IMR-90 (cell line): ENCODE measurements at regions not wholly inside any gene's neighbourhood (a gene's known extent, or its start where the extent isn't known, plus 50 kb on each side); places are given as distances from the start of the nearest gene placed in this dataset.
"Not testable (repeated sequence)": the region's sequence is repeated elsewhere in the genome, so short reads cannot be mapped to it uniquely, and the experiment has no call there.

Experiments used
- ATAC-seq: fragments of 200-7000 bp; cut with Tn5 transposase; 2 replicates; pipeline ENCODE4 v1.9.1; 2020; ENCODE audit warnings: low read depth, mild to moderate bottlenecking, moderate library complexity
- BruUV-seq: library from RNA; stranded (reverse); fragments of 400-500 nt; replicated peaks from 2 replicates; lab custom pipeline; 2021; lab: Mats Ljungman, UMichigan
- CTCF ChIA-PET: fragments of 300-600 bp; formaldehyde crosslinking; extraction: SDS; loops from one replicate; lab custom pipeline; 2021; ENCODE audit warnings: antibody characterized with exemption; lab: Yijun Ruan, JAX
- POLR2A ChIA-PET: fragments of 300-600 bp; sonication (Branson Sonifier 250); formaldehyde crosslinking; loops from one replicate; lab custom pipeline; 2022; ENCODE audit warnings: antibody characterized with exemption; ENCODE audit not compliant: unreplicated experiment; lab: Charles Lee
- DNase-seq: peaks from one replicate; pipeline ENCODE4 v3.0.0; 2013
- H2AFZ ChIP-seq: replicated peaks from 2 replicates; pipeline ENCODE3; 2013; ENCODE audit warnings: low read length, mild to moderate bottlenecking; ENCODE audit not compliant: poor library complexity
- H2AK5ac ChIP-seq: 2 replicates; pipeline ENCODE4 v1.6.1; 2013; ENCODE audit warnings: low read depth, low read length, inconsistent platforms
- H2AK9ac ChIP-seq: replicated peaks from 2 replicates; pipeline ENCODE3; 2013; ENCODE audit warnings: mild to moderate bottlenecking, low read depth, low read length, moderate library complexity; ENCODE audit not compliant: poor library complexity
- H2BK120ac ChIP-seq: 2 replicates; pipeline ENCODE4 v1.6.1; 2013; ENCODE audit warnings: low read depth, low read length, inconsistent platforms
- H2BK15ac ChIP-seq: 3 replicates; pipeline ENCODE4 v1.6.1; 2013; ENCODE audit warnings: low read depth, low read length, inconsistent platforms
- H2BK20ac ChIP-seq: 2 replicates; pipeline ENCODE4 v1.6.1; 2013; ENCODE audit warnings: low read depth, mild to moderate bottlenecking, inconsistent platforms, low read length, moderate library complexity
- H2BK5ac ChIP-seq: 2 replicates; pipeline ENCODE4 v1.6.1; 2013; ENCODE audit warnings: mild to moderate bottlenecking, low read depth, low read length, inconsistent platforms; ENCODE audit not compliant: poor library complexity, severe bottlenecking
- H3K14ac ChIP-seq: replicated peaks from 2 replicates; pipeline ENCODE4 v1.6.1; 2013; ENCODE audit warnings: low read depth, low read length, inconsistent platforms
- H3K18ac ChIP-seq: 2 replicates; pipeline ENCODE4 v1.6.1; 2013; ENCODE audit warnings: low read depth, low read length, control low read depth
- H3K23ac ChIP-seq: 2 replicates; pipeline ENCODE4 v1.6.1; 2013; ENCODE audit warnings: low read depth, low read length, inconsistent platforms
- H3K27ac ChIP-seq: 2 replicates; pipeline ENCODE4 v1.5.1; 2013; ENCODE audit warnings: mild to moderate bottlenecking, control low read depth, low read length; ENCODE audit not compliant: insufficient read depth
- H3K27me3 ChIP-seq: 2 replicates; pipeline ENCODE4 v1.6.1; 2013; ENCODE audit warnings: low read length; ENCODE audit not compliant: control insufficient read depth, insufficient read depth
- H3K36me3 ChIP-seq: 2 replicates; pipeline ENCODE4 v1.6.1; 2013; ENCODE audit warnings: low read length, mixed read lengths; ENCODE audit not compliant: control insufficient read depth, insufficient read depth
- H3K4ac ChIP-seq: 2 replicates; pipeline ENCODE4 v1.6.1; 2013; ENCODE audit warnings: low read depth, low read length, inconsistent platforms
- H3K4me1 ChIP-seq: 2 replicates; pipeline ENCODE4 v1.6.1; 2013; ENCODE audit warnings: low read length, mixed read lengths; ENCODE audit not compliant: control insufficient read depth, insufficient read depth
- H3K4me2 ChIP-seq: 2 replicates; pipeline ENCODE4 v1.6.1; 2013; ENCODE audit warnings: low read depth, mild to moderate bottlenecking, control low read depth, low read length, moderate library complexity
- H3K4me3 ChIP-seq: 2 replicates; pipeline ENCODE4 v1.5.1; 2013; ENCODE audit warnings: low read depth, mild to moderate bottlenecking, control low read depth, low read length, moderate library complexity; ENCODE audit not compliant: insufficient read depth
- H3K56ac ChIP-seq: 2 replicates; pipeline ENCODE4 v1.6.1; 2013; ENCODE audit warnings: low read length, inconsistent platforms; ENCODE audit not compliant: insufficient read depth; ENCODE audit errors: extremely low read depth
- H3K79me1 ChIP-seq, 2 experiments: 2 replicates each; pipeline ENCODE4 v1.6.1; 2013; ENCODE audit warnings: low read length in 2 of 2, inconsistent platforms in 1 of 2, low read depth in 1 of 2
- H3K9ac ChIP-seq: 2 replicates; pipeline ENCODE4 v1.6.1; 2013; ENCODE audit warnings: low read depth, low read length, control low read depth
- H3K9me1 ChIP-seq: 2 replicates; pipeline ENCODE4 v1.6.1; 2013; ENCODE audit warnings: low read length, inconsistent platforms; ENCODE audit not compliant: insufficient read depth
- H3K9me3 ChIP-seq: 2 replicates; pipeline ENCODE4 v1.6.1; 2013; ENCODE audit warnings: low read length; ENCODE audit not compliant: control insufficient read depth, insufficient read depth
- H4K20me1 ChIP-seq: 2 replicates; pipeline ENCODE4 v1.6.1; 2013; ENCODE audit warnings: low read length, inconsistent platforms; ENCODE audit not compliant: insufficient read depth
- H4K5ac ChIP-seq: 2 replicates; pipeline ENCODE4 v1.6.1; 2013; ENCODE audit warnings: mild to moderate bottlenecking, low read depth, low read length, control low read depth
- H4K8ac ChIP-seq, 2 experiments: 2 replicates each; pipeline ENCODE4 v1.6.1; 2013; ENCODE audit warnings: low read depth in 2 of 2, low read length in 2 of 2, control low read depth in 1 of 2, inconsistent platforms in 1 of 2
- H4K91ac ChIP-seq: 2 replicates; pipeline ENCODE4 v1.6.1; 2013; ENCODE audit warnings: low read depth, low read length, inconsistent platforms; ENCODE audit not compliant: insufficient read depth
- WGBS, 2 experiments: methylation state at CpG; one replicate each; pipeline versions ENCODE4 v1.1.5 to v1.1.7; 2013; ENCODE audit warnings: missing lambda C conversion rate in 2 of 2; ENCODE audit not compliant: insufficient read length in 1 of 2; ENCODE audit errors: extremely low coverage in 2 of 2; 5-methylcytosine and 5-hydroxymethylcytosine counted together
- dilution Hi-C: fragments of 300-500 bp; cut with HindIII; formaldehyde crosslinking; loops from one replicate; pipeline ENCODE4 v1.14.3; 2018; ENCODE audit warnings: low sequenced_read_pairs; ENCODE audit not compliant: unreplicated experiment
- in situ Hi-C: fragments of 300-500 bp; cut with MboI; formaldehyde crosslinking; loops from 3 replicates; pipeline ENCODE4 v1.14.3; 2019; ENCODE audit warnings: low sequenced_read_pairs, inconsistent platforms, mixed read lengths
- intact Hi-C: fragments of 100-400 bp; cut with micrococcal nuclease; formaldehyde crosslinking; loops from 2 replicates; pipeline ENCODE4 v1.10.0; 2022

DNA sequence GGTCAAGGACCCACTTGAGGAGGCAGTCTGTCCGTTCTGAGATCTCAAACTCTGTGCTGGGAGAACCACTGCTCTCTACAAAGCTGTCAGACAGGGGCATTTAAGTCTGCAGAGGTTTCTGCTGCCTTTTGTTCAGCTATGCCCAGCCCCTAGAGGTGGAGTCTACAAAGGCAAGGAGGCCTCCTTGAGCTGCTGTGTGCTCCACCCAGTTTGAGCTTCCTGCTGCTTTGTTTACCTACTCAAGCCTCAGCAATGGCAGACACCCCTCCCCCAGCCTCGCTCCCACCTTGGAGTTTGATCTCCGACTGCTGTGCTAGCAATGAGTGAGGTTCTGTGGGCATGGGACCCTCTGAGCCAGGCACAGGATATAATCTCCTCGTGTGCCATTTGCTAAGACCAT, 156.8 kb upstream of the ARPP21 start:
- not testable (repeated sequence) for H2AK9ac ChIP-seq, H3K4me1 ChIP-seq

More for the DNA sequence above, 156.8 kb upstream of the ARPP21 start:
- H3K27me3 ChIP-seq, H3K9ac ChIP-seq, H2AFZ ChIP-seq, H4K20me1 ChIP-seq, H3K4me2 ChIP-seq, H3K56ac ChIP-seq, H3K4me3 ChIP-seq, H2AK5ac ChIP-seq, H2BK20ac ChIP-seq, H3K9me1 ChIP-seq, H3K9me3 ChIP-seq, H3K79me1 ChIP-seq, BruUV-seq, dilution Hi-C loops, intact Hi-C loops, H3K36me3 ChIP-seq, POLR2A ChIA-PET, DNase-seq, H4K8ac ChIP-seq, H3K27ac ChIP-seq, H2BK120ac ChIP-seq, H2BK5ac ChIP-seq, H3K4ac ChIP-seq, CTCF ChIA-PET, H3K14ac ChIP-seq, H3K23ac ChIP-seq, H2BK15ac ChIP-seq, H4K91ac ChIP-seq, H3K18ac ChIP-seq, in situ Hi-C loops, H4K5ac ChIP-seq, ATAC-seq: not testable (repeated sequence)
- WGBS, 2 experiments = no CpG with 5 or more reads among the region's 4 CpGs
